Thymus (tissue), 11 donors: ENCODE measurements at regions not wholly inside any gene's neighbourhood (a gene's known extent, or its start where the extent isn't known, plus 50 kb on each side); places are given as distances from the start of the nearest gene placed in this dataset.

Experiments
- DNase-seq, 9 donors: peaks; one replicate each; pipeline ENCODE4 v3.0.0-alpha.2; 2013; ENCODE audit warnings: low spot score in 9 of 9, low read depth in 6 of 9, missing footprints in 1 of 9
- H3K27ac ChIP-seq, 2 donors: one replicate each; pipeline ENCODE4 v1.5.1; 2013; ENCODE audit warnings: control low read depth in 1 of 2, low read depth in 1 of 2, low read length in 1 of 2, mild to moderate bottlenecking in 1 of 2, moderate library complexity in 1 of 2
- H3K27me3 ChIP-seq, 2 donors: one replicate each; pipeline ENCODE4 v1.5.1; 2013; ENCODE audit warnings: low read length in 1 of 2; ENCODE audit not compliant: control insufficient read depth in 2 of 2, insufficient read depth in 1 of 2
- H3K36me3 ChIP-seq, 2 donors: one replicate each; pipeline ENCODE4 v1.5.1; 2013; ENCODE audit warnings: low read length in 1 of 2, mild to moderate bottlenecking in 1 of 2, moderate library complexity in 1 of 2; ENCODE audit not compliant: control insufficient read depth in 2 of 2, insufficient read depth in 2 of 2
- H3K4me1 ChIP-seq, 2 donors: one replicate each; pipeline ENCODE4 v1.5.1; 2013; ENCODE audit warnings: low read length in 2 of 2; ENCODE audit not compliant: control insufficient read depth in 2 of 2, insufficient read depth in 2 of 2
- H3K4me3 ChIP-seq, 2 donors: one replicate each; pipeline ENCODE4 v1.5.1; 2013; ENCODE audit warnings: low read length in 2 of 2, control low read depth in 1 of 2, mild to moderate bottlenecking in 1 of 2
- H3K9me3 ChIP-seq, 2 donors: one replicate each; pipeline ENCODE4 v1.5.1; 2013; ENCODE audit warnings: low read length in 1 of 2, mild to moderate bottlenecking in 1 of 2; ENCODE audit not compliant: control insufficient read depth in 2 of 2, insufficient read depth in 1 of 2
- WGBS: extraction: QIAGEN DNeasy Blood & Tissue Kit; methylation state at CpG from one replicate; pipeline ENCODE4 v1.1.7; 2013; 5-methylcytosine and 5-hydroxymethylcytosine counted together
- donor health status: healthy.

- H3K36me3 ChIP-seq: no peaks in the 10 kb centered on the region
- H3K9me3 ChIP-seq: no peaks in the 10 kb centered on the region
- no peak overlapping the region for H3K4me3 ChIP-seq
- DNase-seq: no peak
- H3K27me3 ChIP-seq: no peaks in the 10 kb centered on the region
- 98% methylated on average over 1 of the region's 1 CpG for WGBS
- no peaks in the 10 kb centered on the region for H3K4me1 ChIP-seq
- H3K27ac ChIP-seq: no peak overlapping the region
Observed at GRCh38 chr7:17497136-17497535, 198.7 kb downstream of the AHR start.

GRCh38 chr7:17497549-17498167, 199.2 kb downstream of the AHR start:
- 89% methylated on average over 5 of the region's 5 CpGs for WGBS
- Histone ChIP-seq H3K27ac (no peak overlapping the region), H3K27me3 (no peaks in the 10 kb centered on the region), H3K4me1 (no peaks in the 10 kb centered on the region), H3K9me3 (no peaks in the 10 kb centered on the region), H3K4me3 (no peak overlapping the region), H3K36me3 (no peaks in the 10 kb centered on the region)
- DNase-seq: no peak

DNA sequence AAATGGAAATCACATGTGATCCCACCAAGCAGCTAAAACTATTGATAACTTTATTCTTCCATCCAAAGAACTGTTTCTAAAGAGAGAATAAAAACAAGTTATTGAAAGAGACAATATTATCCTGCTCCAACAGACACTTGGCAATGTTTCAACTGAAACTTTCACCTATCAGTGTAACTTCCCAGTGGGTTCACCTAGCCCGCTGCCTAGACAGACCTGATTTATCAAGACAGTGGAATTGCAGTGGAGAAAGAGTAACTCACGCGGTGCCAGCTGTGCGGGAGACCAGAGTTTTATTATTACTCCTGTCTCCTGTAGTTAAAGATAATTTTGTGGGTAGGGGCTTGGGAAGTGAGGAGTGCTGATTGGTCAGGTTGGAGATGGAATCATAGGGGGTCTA, 199.8 kb downstream of the AHR start:
- DNase-seq: no peak
- 99% methylated on average over 4 of the region's 4 CpGs for WGBS
- no peaks in the 10 kb centered on the region for H3K4me1 ChIP-seq
- H3K9me3 ChIP-seq: no peaks in the 10 kb centered on the region
- H3K4me3 ChIP-seq: no peak overlapping the region
- no peaks in the 10 kb centered on the region for H3K27me3 ChIP-seq
- H3K27ac ChIP-seq: peak overlapping the region in 1 of 2 donors; percentile 36
- no peaks in the 10 kb centered on the region for H3K36me3 ChIP-seq

GRCh38 chr7:17500736-17501135, 202.3 kb downstream of the AHR start:
- H3K27me3 ChIP-seq: no peaks in the 10 kb centered on the region
- DNase-seq: no peak

GRCh38 chr7:17501441-17502212, 203.2 kb downstream of the AHR start:
- no peak overlapping the region for H3K4me3 ChIP-seq
- no peak overlapping the region for H3K27ac ChIP-seq
- H3K4me1 ChIP-seq: no peaks in the 10 kb centered on the region
- DNase-seq: no peak
- 90% methylated on average over 1 of the region's 1 CpG for WGBS
- H3K36me3 ChIP-seq: no peaks in the 10 kb centered on the region
- H3K9me3 ChIP-seq: no peaks in the 10 kb centered on the region
- H3K27me3 ChIP-seq: no peaks in the 10 kb centered on the region

More at GRCh38 chr7:17500736-17501135, 202.3 kb downstream of the AHR start:
- no peak overlapping the region for H3K27ac ChIP-seq
- no peaks in the 10 kb centered on the region for H3K9me3 ChIP-seq
- H3K36me3 ChIP-seq: no peaks in the 10 kb centered on the region
- no peak overlapping the region for H3K4me3 ChIP-seq
- no peaks in the 10 kb centered on the region for H3K4me1 ChIP-seq

DNA sequence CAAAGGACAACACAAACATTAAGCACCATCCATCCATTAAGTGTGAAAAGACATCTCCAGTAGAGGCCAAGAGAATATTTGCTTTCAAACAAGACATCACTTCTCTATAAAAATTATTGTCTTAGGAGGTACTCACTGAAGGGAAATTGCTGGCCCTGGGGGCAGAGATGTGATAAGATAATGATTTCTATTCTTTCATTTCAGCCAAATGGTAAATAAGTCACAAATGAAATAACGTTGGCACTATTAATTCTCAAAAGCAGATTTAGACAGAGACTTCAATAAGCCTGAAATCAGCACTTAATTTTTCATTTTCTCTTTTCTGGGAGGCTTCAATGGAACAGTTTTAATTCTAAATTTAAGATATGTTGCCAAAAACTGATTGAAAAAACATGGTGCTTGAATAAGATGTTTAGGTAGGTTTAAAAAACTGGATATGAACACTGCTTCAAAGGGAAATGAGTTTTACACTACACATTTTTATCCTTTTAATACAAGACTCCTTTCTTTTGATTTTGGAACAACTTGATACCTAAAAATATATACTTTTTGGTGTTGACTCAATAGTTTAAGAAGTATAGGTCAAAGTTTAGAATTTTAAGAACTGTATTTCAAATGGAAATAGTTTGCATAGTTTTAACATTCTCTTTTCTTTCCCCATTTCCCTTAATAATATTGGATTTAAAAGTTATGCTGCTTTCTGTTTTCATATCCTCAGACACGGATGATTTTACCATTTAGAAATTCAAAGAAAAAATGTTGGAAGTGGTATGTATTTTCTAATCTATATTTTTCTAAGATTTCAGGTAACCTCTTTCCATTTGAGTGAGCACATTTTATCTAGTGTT, 204.0 kb downstream of the AHR start:
- Histone ChIP-seq H3K27ac (no peak overlapping the region), H3K27me3 (no peaks in the 10 kb centered on the region), H3K36me3 (no peaks in the 10 kb centered on the region), H3K4me1 (no peaks in the 10 kb centered on the region), H3K4me3 (no peak overlapping the region), H3K9me3 (no peaks in the 10 kb centered on the region)
- DNase-seq: no peak
- WGBS: 94% methylated on average over 2 of the region's 2 CpGs

DNA sequence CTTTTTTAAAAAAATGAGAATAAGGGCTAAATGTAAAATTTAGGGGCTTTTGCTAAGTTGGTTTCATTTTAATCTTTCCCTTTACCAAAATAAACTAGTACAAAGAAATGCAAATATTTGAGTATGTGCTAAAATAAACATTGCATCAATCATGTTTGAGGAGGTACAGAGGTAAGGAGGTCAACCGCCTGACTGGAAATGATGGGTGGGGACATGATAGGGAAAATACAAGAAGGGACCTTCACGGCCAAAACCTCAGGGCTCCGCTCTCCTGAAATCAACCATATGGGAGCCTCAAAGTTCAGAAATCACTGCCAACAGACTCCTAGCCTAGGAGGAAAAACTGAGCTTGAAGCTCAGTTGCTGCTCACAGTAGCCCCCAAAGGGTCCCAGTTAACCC, 207.6 kb downstream of the AHR start:
- Histone ChIP-seq H3K27ac (no peak overlapping the region), H3K4me1 (no peaks in the 10 kb centered on the region), H3K9me3 (no peaks in the 10 kb centered on the region), H3K4me3 (no peak overlapping the region), H3K36me3 (no peaks in the 10 kb centered on the region), H3K27me3 (no peaks in the 10 kb centered on the region)
- 77% methylated on average over 3 of the region's 3 CpGs for WGBS
- DNase-seq: no peak

- no peak for DNase-seq
- no peaks in the 10 kb centered on the region for H3K4me1 ChIP-seq
- H3K27me3 ChIP-seq: no peaks in the 10 kb centered on the region
- H3K9me3 ChIP-seq: no peaks in the 10 kb centered on the region
- H3K4me3 ChIP-seq: no peak overlapping the region
- WGBS: 96% methylated on average over 2 of the region's 2 CpGs
- H3K36me3 ChIP-seq: no peaks in the 10 kb centered on the region
- H3K27ac ChIP-seq: no peak overlapping the region
Observed at GRCh38 chr7:17506596-17506995, 208.1 kb downstream of the AHR start.

GRCh38 chr7:17507717-17508116, 209.3 kb downstream of the AHR start:
- Histone ChIP-seq H3K4me1 (no peaks in the 10 kb centered on the region), H3K27ac (no peak overlapping the region), H3K27me3 (no peaks in the 10 kb centered on the region), H3K36me3 (no peaks in the 10 kb centered on the region), H3K9me3 (no peaks in the 10 kb centered on the region), H3K4me3 (no peak overlapping the region)
- over 99% methylated on average over 4 of the region's 4 CpGs for WGBS
- DNase-seq: no peak
